ENCODE measurements at regions not wholly inside any gene's neighbourhood (a gene's known extent, or its start where the extent isn't known, plus 50 kb on each side); places are given as distances from the start of the nearest gene placed in this dataset.

DNA sequence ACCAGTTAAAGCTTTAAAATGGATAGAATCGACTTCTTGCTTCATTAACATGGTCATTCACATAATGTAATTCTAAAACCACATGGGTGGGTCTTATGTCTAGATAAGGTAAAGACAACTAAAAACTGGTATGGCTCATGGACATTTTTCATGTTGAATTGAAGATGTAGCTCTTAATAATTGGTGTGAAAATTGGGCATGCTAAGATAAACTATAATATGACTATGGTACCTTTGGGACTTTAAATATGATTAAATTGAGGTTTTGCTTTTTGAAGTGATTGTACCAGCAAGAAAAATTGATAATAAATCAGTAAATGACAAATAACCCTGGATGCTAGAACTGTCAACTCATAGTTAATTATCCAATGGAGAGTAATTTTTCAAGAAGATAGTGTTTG, 710.7 kb upstream of the PTPRD start (continued):
- no peak for TF ChIP-seq NR2C2 (CRISPR knock-in tag; IDR thresholded peaks at IDR 0.05)
- no peak for TF ChIP-seq CBFB (CRISPR knock-in tag; IDR thresholded peaks at IDR 0.05; ENCODE audit: low read depth)
- TF ChIP-seq CREM (CRISPR knock-in tag; IDR thresholded peaks at IDR 0.05) = no peak
- no peak for TF ChIP-seq ZNF121 (CRISPR knock-in tag; IDR thresholded peaks at IDR 0.05)
- TF ChIP-seq, protein P1, sequence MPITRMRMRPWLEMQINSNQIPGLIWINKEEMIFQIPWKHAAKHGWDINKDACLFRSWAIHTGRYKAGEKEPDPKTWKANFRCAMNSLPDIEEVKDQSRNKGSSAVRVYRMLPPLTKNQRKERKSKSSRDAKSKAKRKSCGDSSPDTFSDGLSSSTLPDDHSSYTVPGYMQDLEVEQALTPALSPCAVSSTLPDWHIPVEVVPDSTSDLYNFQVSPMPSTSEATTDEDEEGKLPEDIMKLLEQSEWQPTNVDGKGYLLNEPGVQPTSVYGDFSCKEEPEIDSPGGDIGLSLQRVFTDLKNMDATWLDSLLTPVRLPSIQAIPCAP (CRISPR knock-in tag; IDR thresholded peaks at IDR 0.05) = no peak
- TF ChIP-seq TEAD4 (CRISPR knock-in tag; IDR thresholded peaks at IDR 0.05) = no peak

DNA sequence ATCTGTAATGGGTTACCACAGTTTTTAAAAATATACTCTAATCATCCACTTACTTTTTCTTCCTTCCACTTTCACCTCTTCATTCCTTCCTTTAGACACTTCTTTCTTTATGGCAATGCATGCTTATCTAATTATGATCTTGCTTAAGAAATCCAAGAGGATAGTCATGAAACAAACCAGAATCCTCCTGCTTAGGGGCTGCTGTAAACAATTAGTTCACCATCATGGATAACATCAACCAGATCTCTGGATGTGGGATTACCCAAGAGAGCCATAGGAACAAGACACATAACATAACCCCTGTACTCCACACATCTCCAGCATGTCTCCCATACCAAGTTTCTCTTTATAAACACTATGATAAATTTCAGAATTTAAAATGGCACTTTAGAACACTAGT, 713.4 kb upstream of the PTPRD start:
- Mint-ChIP-seq H3K4me3 (no peak overlapping the region), H3K36me3 (peaks cover 2% of the 10 kb centered on the region; the same call in 1 of the 2 replicates), H3K27ac (no peak overlapping the region), H3K4me1 (no peaks in the 10 kb centered on the region), H3K27me3 (ENCODE audit: low read depth) (no peaks in the 10 kb centered on the region), H3K9me3 (peaks cover 12% of the 10 kb centered on the region)
- CTCF ChIA-PET = no interaction called here
- POLR2A ChIA-PET = no interaction called here
- TF ChIP-seq GABPB1 (CRISPR knock-in tag; IDR thresholded peaks at IDR 0.05) (no peak), JAZF1 (CRISPR knock-in tag; IDR thresholded peaks at IDR 0.05) (no peak), NFE2L1 (CRISPR knock-in tag; IDR thresholded peaks at IDR 0.05) (no peak), NR2C2 (CRISPR knock-in tag; IDR thresholded peaks at IDR 0.05) (no peak), ESRRA (CRISPR knock-in tag; IDR thresholded peaks at IDR 0.05; ENCODE audit: borderline replicate concordance) (no peak), RELA (CRISPR knock-in tag; IDR thresholded peaks at IDR 0.05; ENCODE audit: borderline replicate concordance) (no peak)
- TF ChIP-seq, protein P2, sequence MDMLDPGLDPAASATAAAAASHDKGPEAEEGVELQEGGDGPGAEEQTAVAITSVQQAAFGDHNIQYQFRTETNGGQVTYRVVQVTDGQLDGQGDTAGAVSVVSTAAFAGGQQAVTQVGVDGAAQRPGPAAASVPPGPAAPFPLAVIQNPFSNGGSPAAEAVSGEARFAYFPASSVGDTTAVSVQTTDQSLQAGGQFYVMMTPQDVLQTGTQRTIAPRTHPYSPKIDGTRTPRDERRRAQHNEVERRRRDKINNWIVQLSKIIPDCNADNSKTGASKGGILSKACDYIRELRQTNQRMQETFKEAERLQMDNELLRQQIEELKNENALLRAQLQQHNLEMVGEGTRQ (CRISPR knock-in tag; IDR thresholded peaks at IDR 0.05) = no peak
- ATAC-seq = no peak
- no peak for DNase-seq (ENCODE audit: low spot score)

DNA sequence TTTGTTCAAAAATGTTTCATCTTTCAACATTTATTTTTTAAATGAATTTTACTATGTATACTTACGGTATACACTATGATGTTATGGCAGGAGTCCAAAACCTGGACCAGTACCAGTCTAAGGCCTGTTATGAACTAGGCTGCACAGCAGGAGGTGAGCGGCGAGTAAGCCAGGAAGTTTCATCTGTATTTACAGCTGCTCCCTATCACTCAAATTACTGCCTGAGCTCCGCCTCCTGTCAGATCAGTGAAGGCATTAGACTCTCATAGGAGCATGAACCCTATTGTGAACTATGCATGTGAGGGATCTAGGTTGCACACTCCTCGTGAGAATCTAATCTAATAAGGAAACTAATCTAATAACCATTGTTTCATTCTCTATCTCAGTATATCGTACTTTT, 715.5 kb upstream of the PTPRD start:
- no peak overlapping the region for H3K4me3 Mint-ChIP-seq
- H3K36me3 Mint-ChIP-seq = peaks cover 2% of the 10 kb centered on the region; the same call in 1 of the 2 replicates
- ChIA-PET POLR2A (no interaction called here), CTCF (no interaction called here)
- H3K4me1 Mint-ChIP-seq = no peaks in the 10 kb centered on the region
- H3K9me3 Mint-ChIP-seq = peaks cover 16% of the 10 kb centered on the region
- no peak for DNase-seq (ENCODE audit: low spot score)
- H3K27me3 Mint-ChIP-seq (ENCODE audit: low read depth) = no peaks in the 10 kb centered on the region
- H3K27ac Mint-ChIP-seq = no peak overlapping the region
- ATAC-seq = no peak
- TF ChIP-seq ZNF219 (CRISPR knock-in tag; IDR thresholded peaks at IDR 0.05; ENCODE audit: borderline replicate concordance) = no peak
- TF ChIP-seq NFATC4 (CRISPR knock-in tag; IDR thresholded peaks at IDR 0.05) = no peak
- TF ChIP-seq SMAD4 (CRISPR knock-in tag; IDR thresholded peaks at IDR 0.05) = no peak

DNA sequence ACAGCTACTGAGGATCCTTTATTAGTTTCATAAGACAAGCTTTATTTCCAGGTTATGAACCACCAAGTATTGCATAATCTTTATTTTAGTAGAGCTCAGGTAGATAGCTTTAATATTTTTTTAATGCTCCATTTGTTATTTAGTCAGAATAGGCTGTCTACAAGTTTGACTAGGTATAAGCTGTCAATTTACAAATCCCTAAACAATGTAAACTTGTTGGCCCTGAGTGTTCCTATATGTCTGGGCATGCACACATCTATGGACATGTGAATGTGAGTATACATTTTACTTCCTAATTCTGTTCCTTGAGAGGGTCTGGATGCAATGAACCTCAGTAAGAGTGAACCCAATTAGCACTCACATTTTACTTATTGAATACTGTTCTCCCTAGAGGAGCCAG, 722.2 kb upstream of the PTPRD start:
- ChIA-PET CTCF (interaction anchor here (0.7 kb wide), 1 partner anchor 1289 kb away, joined by 3 read pairs; no protein-coding TSS in a partner anchor), POLR2A (no interaction called here)
- no peak for TF ChIP-seq GABPB1 (CRISPR knock-in tag; IDR thresholded peaks at IDR 0.05)
- TF ChIP-seq, protein P3, sequence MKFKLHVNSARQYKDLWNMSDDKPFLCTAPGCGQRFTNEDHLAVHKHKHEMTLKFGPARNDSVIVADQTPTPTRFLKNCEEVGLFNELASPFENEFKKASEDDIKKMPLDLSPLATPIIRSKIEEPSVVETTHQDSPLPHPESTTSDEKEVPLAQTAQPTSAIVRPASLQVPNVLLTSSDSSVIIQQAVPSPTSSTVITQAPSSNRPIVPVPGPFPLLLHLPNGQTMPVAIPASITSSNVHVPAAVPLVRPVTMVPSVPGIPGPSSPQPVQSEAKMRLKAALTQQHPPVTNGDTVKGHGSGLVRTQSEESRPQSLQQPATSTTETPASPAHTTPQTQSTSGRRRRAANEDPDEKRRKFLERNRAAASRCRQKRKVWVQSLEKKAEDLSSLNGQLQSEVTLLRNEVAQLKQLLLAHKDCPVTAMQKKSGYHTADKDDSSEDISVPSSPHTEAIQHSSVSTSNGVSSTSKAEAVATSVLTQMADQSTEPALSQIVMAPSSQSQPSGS (CRISPR knock-in tag; IDR thresholded peaks at IDR 0.05; ENCODE audit: borderline replicate concordance, low read depth) = no peak
- no peak for TF ChIP-seq FOXP1 (CRISPR knock-in tag; IDR thresholded peaks at IDR 0.05; ENCODE audit: borderline replicate concordance)
- no peak for DNase-seq (ENCODE audit: low spot score)
- Mint-ChIP-seq H3K36me3 (peaks cover 2% of the 10 kb centered on the region; the same call in 1 of the 2 replicates), H3K27me3 (ENCODE audit: low read depth) (no peaks in the 10 kb centered on the region), H3K9me3 (peaks cover 16% of the 10 kb centered on the region), H3K4me1 (no peaks in the 10 kb centered on the region), H3K27ac (no peak overlapping the region), H3K4me3 (no peak overlapping the region)
- ATAC-seq = no peak

DNA sequence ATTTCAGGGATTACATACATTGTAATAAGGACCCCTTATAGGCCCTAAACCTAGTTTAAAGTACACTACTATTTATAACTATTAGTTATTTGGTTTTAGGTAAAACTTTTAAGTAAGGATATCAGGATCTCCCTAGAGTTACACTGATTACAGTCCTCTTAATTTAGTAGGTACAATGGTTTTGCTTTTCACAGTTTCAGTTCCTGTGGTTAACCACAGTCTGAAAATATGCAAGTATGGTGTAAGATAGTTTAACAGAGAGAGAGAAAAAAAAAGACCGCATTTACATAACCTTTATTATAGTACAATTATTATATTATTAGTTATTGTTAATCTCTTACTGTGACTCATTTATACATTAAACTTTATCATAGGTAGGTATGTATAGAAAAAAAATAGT, 725.3 kb upstream of the PTPRD start:
- no peaks in the 10 kb centered on the region for H3K36me3 Mint-ChIP-seq
- no peak for DNase-seq (ENCODE audit: low spot score)
- no peak overlapping the region for H3K4me3 Mint-ChIP-seq
- TF ChIP-seq, protein P4, sequence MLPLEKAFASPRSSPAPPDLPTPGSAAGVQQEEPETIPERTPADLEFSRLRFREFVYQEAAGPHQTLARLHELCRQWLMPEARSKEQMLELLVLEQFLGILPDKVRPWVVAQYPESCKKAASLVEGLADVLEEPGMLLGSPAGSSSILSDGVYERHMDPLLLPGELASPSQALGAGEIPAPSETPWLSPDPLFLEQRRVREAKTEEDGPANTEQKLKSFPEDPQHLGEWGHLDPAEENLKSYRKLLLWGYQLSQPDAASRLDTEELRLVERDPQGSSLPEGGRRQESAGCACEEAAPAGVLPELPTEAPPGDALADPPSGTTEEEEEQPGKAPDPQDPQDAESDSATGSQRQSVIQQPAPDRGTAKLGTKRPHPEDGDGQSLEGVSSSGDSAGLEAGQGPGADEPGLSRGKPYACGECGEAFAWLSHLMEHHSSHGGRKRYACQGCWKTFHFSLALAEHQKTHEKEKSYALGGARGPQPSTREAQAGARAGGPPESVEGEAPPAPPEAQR (CRISPR knock-in tag; IDR thresholded peaks at IDR 0.05) = no peak
- TF ChIP-seq, protein P5, sequence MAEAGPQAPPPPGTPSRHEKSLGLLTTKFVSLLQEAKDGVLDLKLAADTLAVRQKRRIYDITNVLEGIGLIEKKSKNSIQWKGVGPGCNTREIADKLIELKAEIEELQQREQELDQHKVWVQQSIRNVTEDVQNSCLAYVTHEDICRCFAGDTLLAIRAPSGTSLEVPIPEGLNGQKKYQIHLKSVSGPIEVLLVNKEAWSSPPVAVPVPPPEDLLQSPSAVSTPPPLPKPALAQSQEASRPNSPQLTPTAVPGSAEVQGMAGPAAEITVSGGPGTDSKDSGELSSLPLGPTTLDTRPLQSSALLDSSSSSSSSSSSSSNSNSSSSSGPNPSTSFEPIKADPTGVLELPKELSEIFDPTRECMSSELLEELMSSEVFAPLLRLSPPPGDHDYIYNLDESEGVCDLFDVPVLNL (CRISPR knock-in tag; IDR thresholded peaks at IDR 0.05; ENCODE audit: borderline replicate concordance, low read depth) = no peak
- no peak for TF ChIP-seq ZNF263 (CRISPR knock-in tag; IDR thresholded peaks at IDR 0.05; ENCODE audit: low read depth)
- TF ChIP-seq, protein P6, sequence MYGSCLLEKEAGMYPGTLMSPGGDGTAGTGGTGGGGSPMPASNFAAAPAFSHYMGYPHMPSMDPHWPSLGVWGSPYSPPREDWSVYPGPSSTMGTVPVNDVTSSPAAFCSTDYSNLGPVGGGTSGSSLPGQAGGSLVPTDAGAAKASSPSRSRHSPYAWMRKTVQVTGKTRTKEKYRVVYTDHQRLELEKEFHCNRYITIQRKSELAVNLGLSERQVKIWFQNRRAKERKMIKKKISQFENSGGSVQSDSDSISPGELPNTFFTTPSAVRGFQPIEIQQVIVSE (CRISPR knock-in tag; IDR thresholded peaks at IDR 0.05; ENCODE audit: borderline replicate concordance) = no peak
- no peak for TF ChIP-seq IRF2 (CRISPR knock-in tag; IDR thresholded peaks at IDR 0.05; ENCODE audit: borderline replicate concordance, low read depth)

More for the DNA sequence above, 725.3 kb upstream of the PTPRD start:
- no peaks in the 10 kb centered on the region for H3K9me3 Mint-ChIP-seq
- ATAC-seq = no peak
- ChIA-PET CTCF (no interaction called here), POLR2A (no interaction called here)
- no peaks in the 10 kb centered on the region for H3K4me1 Mint-ChIP-seq
- no peak overlapping the region for H3K27ac Mint-ChIP-seq
- H3K27me3 Mint-ChIP-seq (ENCODE audit: low read depth) = no peaks in the 10 kb centered on the region
